NCI-H2196 treated with DMSO at 0.1 percent for 48 hours (cell line): ENCODE measurements at regions not wholly inside any gene's neighbourhood (a gene's known extent, or its start where the extent isn't known, plus 50 kb on each side); places are given as distances from the start of the nearest gene placed in this dataset.
"Not testable (repeated sequence)": the region's sequence is repeated elsewhere in the genome, so short reads cannot be mapped to it uniquely, and the experiment has no call there.

Experiments used
- DNase-seq: peaks from one replicate; lab custom pipeline; 2025; ENCODE audit not compliant: unreplicated experiment; lab: John Stamatoyannopoulos, UW

- no peak for DNase-seq
These were observed 308.9 kb upstream of the LRFN5 start for GRCh38 chr14:41297576-41298327.

- DNase-seq: no peak
These were observed 310.9 kb upstream of the LRFN5 start for GRCh38 chr14:41295734-41296133.

- no peak for DNase-seq
These were observed 317.7 kb upstream of the LRFN5 start for GRCh38 chr14:41289025-41289424.

GRCh38 chr14:41285186-41285748 lies 321.4 kb upstream of the LRFN5 start:
- no peak for DNase-seq

- no peak for DNase-seq
These were observed 325.9 kb upstream of the LRFN5 start for GRCh38 chr14:41280745-41281144.

GRCh38 chr14:41277450-41277849 lies 329.2 kb upstream of the LRFN5 start:
- no peak for DNase-seq

- no peak for DNase-seq
These were observed 349.2 kb upstream of the LRFN5 start for GRCh38 chr14:41257476-41257875.

GRCh38 chr14:41235466-41235865 lies 371.2 kb upstream of the LRFN5 start:
- no peak for DNase-seq

GRCh38 chr14:41230683-41231082 lies 376.0 kb upstream of the LRFN5 start:
- DNase-seq: no peak

- no peak for DNase-seq
These were observed 376.9 kb upstream of the LRFN5 start for GRCh38 chr14:41229824-41230223.

GRCh38 chr14:41225433-41225832 lies 381.2 kb upstream of the LRFN5 start:
- DNase-seq: no peak

- DNase-seq: no peak
These were observed 384.1 kb upstream of the LRFN5 start for GRCh38 chr14:41222581-41222980.

GRCh38 chr14:41214978-41215377 lies 391.7 kb upstream of the LRFN5 start:
- not testable (repeated sequence) for DNase-seq

- no peak for DNase-seq
These were observed 405.0 kb upstream of the LRFN5 start for GRCh38 chr14:41201696-41202095.

GRCh38 chr14:41187868-41188267 lies 418.8 kb upstream of the LRFN5 start:
- DNase-seq: no peak

GRCh38 chr14:41171045-41171444 lies 435.6 kb upstream of the LRFN5 start:
- DNase-seq: no peak

GRCh38 chr14:41167040-41167439 lies 439.6 kb upstream of the LRFN5 start:
- peak; percentile 24 for DNase-seq

GRCh38 chr14:41154143-41154807 lies 452.4 kb upstream of the LRFN5 start:
- no peak for DNase-seq

- no peak for DNase-seq
These were observed 460.3 kb upstream of the LRFN5 start for GRCh38 chr14:41146391-41146790.

GRCh38 chr14:41144370-41144769 lies 462.3 kb upstream of the LRFN5 start:
- DNase-seq: no peak

GRCh38 chr14:41137741-41138140 lies 468.9 kb upstream of the LRFN5 start:
- no peak for DNase-seq

GRCh38 chr14:41130274-41130673 lies 476.4 kb upstream of the LRFN5 start:
- DNase-seq: no peak
